ENCODE measurements at regions not wholly inside any gene's neighbourhood (a gene's known extent, or its start where the extent isn't known, plus 50 kb on each side); places are given as distances from the start of the nearest gene placed in this dataset.

DNA sequence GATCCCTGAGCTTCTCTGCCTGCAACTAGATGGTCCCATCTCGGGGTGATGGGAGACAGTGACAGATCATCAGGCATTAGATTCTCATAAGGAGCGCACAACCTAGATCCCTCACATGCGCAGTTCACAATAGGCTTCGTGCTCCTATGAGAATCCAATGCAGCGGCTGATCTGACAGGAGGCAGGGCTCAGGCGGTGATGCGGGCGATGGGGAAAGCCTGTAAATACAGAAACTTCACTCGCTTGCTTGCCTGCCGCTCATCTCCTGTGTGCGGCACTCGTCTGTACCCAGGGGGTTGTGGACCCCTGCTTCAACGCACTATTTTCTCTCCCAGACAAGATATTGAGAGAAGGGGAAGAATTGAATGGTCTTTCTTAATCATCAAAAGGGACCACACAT, 473.9 kb downstream of the ZNF536 start:
- TF ChIP-seq POLR2A (IDR thresholded peaks at IDR 0.05; ENCODE audit: low read depth, low read length) (no peak), POLR2AphosphoS5 (IDR thresholded peaks at IDR 0.05; ENCODE audit: low read depth, low read length) (no peak), TAF1 (IDR thresholded peaks at IDR 0.05; ENCODE audit: low read depth, low read length) (no peak), PAX5 (IDR thresholded peaks at IDR 0.05; ENCODE audit: insufficient read depth, low read length, severe bottlenecking) (no peak), POU2F2 (IDR thresholded peaks at IDR 0.05; ENCODE audit: low read depth, low read length) (no peak)
